IMR-90 (cell line): ENCODE measurements at regions not wholly inside any gene's neighbourhood (a gene's known extent, or its start where the extent isn't known, plus 50 kb on each side); places are given as distances from the start of the nearest gene placed in this dataset.

Experiments used
- ATAC-seq: fragments of 200-7000 bp; cut with Tn5 transposase; 2 replicates; pipeline ENCODE4 v1.9.1; 2020; ENCODE audit warnings: low read depth, mild to moderate bottlenecking, moderate library complexity
- BruUV-seq: library from RNA; stranded (reverse); fragments of 400-500 nt; replicated peaks from 2 replicates; lab custom pipeline; 2021; lab: Mats Ljungman, UMichigan
- CTCF ChIA-PET: fragments of 300-600 bp; formaldehyde crosslinking; extraction: SDS; loops from one replicate; lab custom pipeline; 2021; ENCODE audit warnings: antibody characterized with exemption; lab: Yijun Ruan, JAX
- POLR2A ChIA-PET: fragments of 300-600 bp; sonication (Branson Sonifier 250); formaldehyde crosslinking; loops from one replicate; lab custom pipeline; 2022; ENCODE audit warnings: antibody characterized with exemption; ENCODE audit not compliant: unreplicated experiment; lab: Charles Lee
- DNase-seq: peaks from one replicate; pipeline ENCODE4 v3.0.0; 2013
- H2AFZ ChIP-seq: replicated peaks from 2 replicates; pipeline ENCODE3; 2013; ENCODE audit warnings: low read length, mild to moderate bottlenecking; ENCODE audit not compliant: poor library complexity
- H2AK5ac ChIP-seq: 2 replicates; pipeline ENCODE4 v1.6.1; 2013; ENCODE audit warnings: low read depth, low read length, inconsistent platforms
- H2AK9ac ChIP-seq: replicated peaks from 2 replicates; pipeline ENCODE3; 2013; ENCODE audit warnings: mild to moderate bottlenecking, low read depth, low read length, moderate library complexity; ENCODE audit not compliant: poor library complexity
- H2BK120ac ChIP-seq: 2 replicates; pipeline ENCODE4 v1.6.1; 2013; ENCODE audit warnings: low read depth, low read length, inconsistent platforms
- H2BK15ac ChIP-seq: 3 replicates; pipeline ENCODE4 v1.6.1; 2013; ENCODE audit warnings: low read depth, low read length, inconsistent platforms
- H2BK20ac ChIP-seq: 2 replicates; pipeline ENCODE4 v1.6.1; 2013; ENCODE audit warnings: low read depth, mild to moderate bottlenecking, inconsistent platforms, low read length, moderate library complexity
- H2BK5ac ChIP-seq: 2 replicates; pipeline ENCODE4 v1.6.1; 2013; ENCODE audit warnings: mild to moderate bottlenecking, low read depth, low read length, inconsistent platforms; ENCODE audit not compliant: poor library complexity, severe bottlenecking
- H3K14ac ChIP-seq: replicated peaks from 2 replicates; pipeline ENCODE4 v1.6.1; 2013; ENCODE audit warnings: low read depth, low read length, inconsistent platforms
- H3K18ac ChIP-seq: 2 replicates; pipeline ENCODE4 v1.6.1; 2013; ENCODE audit warnings: low read depth, low read length, control low read depth
- H3K23ac ChIP-seq: 2 replicates; pipeline ENCODE4 v1.6.1; 2013; ENCODE audit warnings: low read depth, low read length, inconsistent platforms
- H3K27ac ChIP-seq: 2 replicates; pipeline ENCODE4 v1.5.1; 2013; ENCODE audit warnings: mild to moderate bottlenecking, control low read depth, low read length; ENCODE audit not compliant: insufficient read depth
- H3K27me3 ChIP-seq: 2 replicates; pipeline ENCODE4 v1.6.1; 2013; ENCODE audit warnings: low read length; ENCODE audit not compliant: control insufficient read depth, insufficient read depth
- H3K36me3 ChIP-seq: 2 replicates; pipeline ENCODE4 v1.6.1; 2013; ENCODE audit warnings: low read length, mixed read lengths; ENCODE audit not compliant: control insufficient read depth, insufficient read depth
- H3K4ac ChIP-seq: 2 replicates; pipeline ENCODE4 v1.6.1; 2013; ENCODE audit warnings: low read depth, low read length, inconsistent platforms
- H3K4me1 ChIP-seq: 2 replicates; pipeline ENCODE4 v1.6.1; 2013; ENCODE audit warnings: low read length, mixed read lengths; ENCODE audit not compliant: control insufficient read depth, insufficient read depth
- H3K4me2 ChIP-seq: 2 replicates; pipeline ENCODE4 v1.6.1; 2013; ENCODE audit warnings: low read depth, mild to moderate bottlenecking, control low read depth, low read length, moderate library complexity
- H3K4me3 ChIP-seq: 2 replicates; pipeline ENCODE4 v1.5.1; 2013; ENCODE audit warnings: low read depth, mild to moderate bottlenecking, control low read depth, low read length, moderate library complexity; ENCODE audit not compliant: insufficient read depth
- H3K56ac ChIP-seq: 2 replicates; pipeline ENCODE4 v1.6.1; 2013; ENCODE audit warnings: low read length, inconsistent platforms; ENCODE audit not compliant: insufficient read depth; ENCODE audit errors: extremely low read depth
- H3K79me1 ChIP-seq, 2 experiments: 2 replicates each; pipeline ENCODE4 v1.6.1; 2013; ENCODE audit warnings: low read length in 2 of 2, inconsistent platforms in 1 of 2, low read depth in 1 of 2
- H3K9ac ChIP-seq: 2 replicates; pipeline ENCODE4 v1.6.1; 2013; ENCODE audit warnings: low read depth, low read length, control low read depth
- H3K9me1 ChIP-seq: 2 replicates; pipeline ENCODE4 v1.6.1; 2013; ENCODE audit warnings: low read length, inconsistent platforms; ENCODE audit not compliant: insufficient read depth
- H3K9me3 ChIP-seq: 2 replicates; pipeline ENCODE4 v1.6.1; 2013; ENCODE audit warnings: low read length; ENCODE audit not compliant: control insufficient read depth, insufficient read depth
- H4K20me1 ChIP-seq: 2 replicates; pipeline ENCODE4 v1.6.1; 2013; ENCODE audit warnings: low read length, inconsistent platforms; ENCODE audit not compliant: insufficient read depth
- H4K5ac ChIP-seq: 2 replicates; pipeline ENCODE4 v1.6.1; 2013; ENCODE audit warnings: mild to moderate bottlenecking, low read depth, low read length, control low read depth
- H4K8ac ChIP-seq, 2 experiments: 2 replicates each; pipeline ENCODE4 v1.6.1; 2013; ENCODE audit warnings: low read depth in 2 of 2, low read length in 2 of 2, control low read depth in 1 of 2, inconsistent platforms in 1 of 2
- H4K91ac ChIP-seq: 2 replicates; pipeline ENCODE4 v1.6.1; 2013; ENCODE audit warnings: low read depth, low read length, inconsistent platforms; ENCODE audit not compliant: insufficient read depth
- BHLHE40 ChIP-seq: fragments of 150-350 bp; IDR thresholded peaks from 2 replicates; pipeline ENCODE4 v1.6.1; 2016; ENCODE audit warnings: mild to moderate bottlenecking, low read depth, low read length
- CEBPB ChIP-seq: IDR thresholded peaks from 2 replicates; pipeline ENCODE4 v1.6.1; 2012; ENCODE audit warnings: low read depth, low read length, improper control_type of control experiment
- CHD1 ChIP-seq: IDR thresholded peaks from 2 replicates; pipeline ENCODE4 v1.6.1; 2012; ENCODE audit warnings: low read depth, low read length, improper control_type of control experiment
- FOS ChIP-seq: fragments of 150-350 bp; IDR thresholded peaks from 2 replicates; pipeline ENCODE4 v1.6.1; 2016; ENCODE audit warnings: low read depth, low read length
- MAFK ChIP-seq: IDR thresholded peaks from 2 replicates; pipeline ENCODE4 v1.6.1; 2012; ENCODE audit warnings: low read depth, low read length, improper control_type of control experiment
- MAZ ChIP-seq: IDR thresholded peaks from 2 replicates; pipeline ENCODE4 v1.6.1; 2012; ENCODE audit warnings: low read depth, mild to moderate bottlenecking, low read length, improper control_type of control experiment, moderate library complexity, borderline replicate concordance
- NFE2L2 ChIP-seq: fragments of 150-350 bp; IDR thresholded peaks from 2 replicates; pipeline ENCODE4 v1.6.1; 2016; ENCODE audit warnings: low read depth, mild to moderate bottlenecking, low read length
- POLR2A ChIP-seq: IDR thresholded peaks from 2 replicates; pipeline ENCODE4 v1.6.1; 2012; ENCODE audit warnings: mild to moderate bottlenecking, low read depth, low read length
- RAD21 ChIP-seq: IDR thresholded peaks from 2 replicates; pipeline ENCODE4 v1.6.1; 2012; ENCODE audit warnings: low read length, improper control_type of control experiment
- RCOR1 ChIP-seq: IDR thresholded peaks from 2 replicates; pipeline ENCODE4 v1.6.1; 2012; ENCODE audit warnings: mild to moderate bottlenecking, low read length, improper control_type of control experiment; ENCODE audit not compliant: insufficient replicate concordance
- RFX5 ChIP-seq: IDR thresholded peaks from 2 replicates; pipeline ENCODE4 v1.8.0; 2012; ENCODE audit warnings: low read depth, mild to moderate bottlenecking, low read length, moderate library complexity
- SMC3 ChIP-seq: fragments of 150-350 bp; IDR thresholded peaks from 2 replicates; pipeline ENCODE4 v1.6.1; 2016; ENCODE audit warnings: low read depth, mild to moderate bottlenecking, antibody characterized with exemption, low read length, moderate library complexity
- WGBS, 2 experiments: methylation state at CpG; one replicate each; pipeline versions ENCODE4 v1.1.5 to v1.1.7; 2013; ENCODE audit warnings: missing lambda C conversion rate in 2 of 2; ENCODE audit not compliant: insufficient read length in 1 of 2; ENCODE audit errors: extremely low coverage in 2 of 2; 5-methylcytosine and 5-hydroxymethylcytosine counted together
- dilution Hi-C: fragments of 300-500 bp; cut with HindIII; formaldehyde crosslinking; loops from one replicate; pipeline ENCODE4 v1.14.3; 2018; ENCODE audit warnings: low sequenced_read_pairs; ENCODE audit not compliant: unreplicated experiment
- in situ Hi-C: fragments of 300-500 bp; cut with MboI; formaldehyde crosslinking; loops from 3 replicates; pipeline ENCODE4 v1.14.3; 2019; ENCODE audit warnings: low sequenced_read_pairs, inconsistent platforms, mixed read lengths
- intact Hi-C: fragments of 100-400 bp; cut with micrococcal nuclease; formaldehyde crosslinking; loops from 2 replicates; pipeline ENCODE4 v1.10.0; 2022
- TF ChIP-seq, protein P1 (sequence below): fragments of 150-350 bp; IDR thresholded peaks from 2 replicates; pipeline ENCODE4 v1.6.1; 2017; ENCODE audit warnings: mild to moderate bottlenecking, antibody characterized with exemption, low read length, low read depth
- TF ChIP-seq, protein P2 (sequence below): fragments of 150-350 bp; IDR thresholded peaks from 2 replicates; pipeline ENCODE4 v1.6.1; 2016; ENCODE audit warnings: low read depth, mild to moderate bottlenecking, low read length, moderate library complexity, borderline replicate concordance
- TF ChIP-seq, protein P3 (sequence below): conservative IDR thresholded peaks from 2 replicates; pipeline ENCODE4 v1.5.1; 2012; ENCODE audit warnings: mild to moderate bottlenecking, low read depth, low read length, improper control_type of control experiment

DNA sequence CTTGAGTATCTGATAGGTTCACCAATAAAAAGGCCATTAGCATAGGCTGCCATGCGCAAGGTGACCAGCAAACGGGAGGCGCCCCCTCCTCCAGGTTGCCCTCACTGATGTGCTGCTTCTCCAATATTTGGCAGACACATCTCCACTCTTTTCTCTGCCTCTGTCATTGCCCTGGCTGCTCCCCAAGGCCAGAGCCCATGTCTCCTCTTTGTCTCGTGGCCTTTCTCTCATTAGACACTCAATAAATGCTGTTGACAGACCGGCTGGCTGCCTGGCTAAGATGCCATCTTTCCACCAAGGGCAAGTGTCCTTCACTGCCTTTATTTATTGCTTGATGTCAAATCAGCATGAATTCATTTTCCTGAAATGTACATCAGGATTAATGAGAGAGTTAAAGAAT, 404.0 kb upstream of the KIF2A start:
- H2BK15ac ChIP-seq: no peak overlapping the region
- no peak overlapping the region for H4K8ac ChIP-seq
- no peak overlapping the region for H3K4me2 ChIP-seq
- H4K5ac ChIP-seq: no peak overlapping the region
- H2BK120ac ChIP-seq: no peak overlapping the region
- H3K18ac ChIP-seq: no peak overlapping the region
- no peak overlapping the region for H3K27ac ChIP-seq
- no peak overlapping the region for H3K9ac ChIP-seq
- no peaks in the 10 kb centered on the region for H3K79me1 ChIP-seq
- TF ChIP-seq CHD1 (no peak), MAFK (no peak), CEBPB (no peak), MAZ (no peak), BHLHE40 (no peak), POLR2A (no peak), RFX5 (no peak), SMC3 (no peak), NFE2L2 (no peak), FOS (no peak), RCOR1 (no peak), RAD21 (no peak)
- TF ChIP-seq, protein P1, sequence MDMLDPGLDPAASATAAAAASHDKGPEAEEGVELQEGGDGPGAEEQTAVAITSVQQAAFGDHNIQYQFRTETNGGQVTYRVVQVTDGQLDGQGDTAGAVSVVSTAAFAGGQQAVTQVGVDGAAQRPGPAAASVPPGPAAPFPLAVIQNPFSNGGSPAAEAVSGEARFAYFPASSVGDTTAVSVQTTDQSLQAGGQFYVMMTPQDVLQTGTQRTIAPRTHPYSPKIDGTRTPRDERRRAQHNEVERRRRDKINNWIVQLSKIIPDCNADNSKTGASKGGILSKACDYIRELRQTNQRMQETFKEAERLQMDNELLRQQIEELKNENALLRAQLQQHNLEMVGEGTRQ: no peak
- TF ChIP-seq, protein P2, sequence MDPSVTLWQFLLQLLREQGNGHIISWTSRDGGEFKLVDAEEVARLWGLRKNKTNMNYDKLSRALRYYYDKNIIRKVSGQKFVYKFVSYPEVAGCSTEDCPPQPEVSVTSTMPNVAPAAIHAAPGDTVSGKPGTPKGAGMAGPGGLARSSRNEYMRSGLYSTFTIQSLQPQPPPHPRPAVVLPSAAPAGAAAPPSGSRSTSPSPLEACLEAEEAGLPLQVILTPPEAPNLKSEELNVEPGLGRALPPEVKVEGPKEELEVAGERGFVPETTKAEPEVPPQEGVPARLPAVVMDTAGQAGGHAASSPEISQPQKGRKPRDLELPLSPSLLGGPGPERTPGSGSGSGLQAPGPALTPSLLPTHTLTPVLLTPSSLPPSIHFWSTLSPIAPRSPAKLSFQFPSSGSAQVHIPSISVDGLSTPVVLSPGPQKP: no peak
- TF ChIP-seq, protein P3, sequence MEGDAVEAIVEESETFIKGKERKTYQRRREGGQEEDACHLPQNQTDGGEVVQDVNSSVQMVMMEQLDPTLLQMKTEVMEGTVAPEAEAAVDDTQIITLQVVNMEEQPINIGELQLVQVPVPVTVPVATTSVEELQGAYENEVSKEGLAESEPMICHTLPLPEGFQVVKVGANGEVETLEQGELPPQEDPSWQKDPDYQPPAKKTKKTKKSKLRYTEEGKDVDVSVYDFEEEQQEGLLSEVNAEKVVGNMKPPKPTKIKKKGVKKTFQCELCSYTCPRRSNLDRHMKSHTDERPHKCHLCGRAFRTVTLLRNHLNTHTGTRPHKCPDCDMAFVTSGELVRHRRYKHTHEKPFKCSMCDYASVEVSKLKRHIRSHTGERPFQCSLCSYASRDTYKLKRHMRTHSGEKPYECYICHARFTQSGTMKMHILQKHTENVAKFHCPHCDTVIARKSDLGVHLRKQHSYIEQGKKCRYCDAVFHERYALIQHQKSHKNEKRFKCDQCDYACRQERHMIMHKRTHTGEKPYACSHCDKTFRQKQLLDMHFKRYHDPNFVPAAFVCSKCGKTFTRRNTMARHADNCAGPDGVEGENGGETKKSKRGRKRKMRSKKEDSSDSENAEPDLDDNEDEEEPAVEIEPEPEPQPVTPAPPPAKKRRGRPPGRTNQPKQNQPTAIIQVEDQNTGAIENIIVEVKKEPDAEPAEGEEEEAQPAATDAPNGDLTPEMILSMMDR: no peak
- H2AK9ac ChIP-seq: no peak overlapping the region
- ChIA-PET POLR2A (no interaction called here), CTCF (no interaction called here)
- no peak overlapping the region for H2AK5ac ChIP-seq
- no peak overlapping the region for H3K56ac ChIP-seq
- H3K4me1 ChIP-seq: no peaks in the 10 kb centered on the region
- H3K14ac ChIP-seq: no peak overlapping the region
- H4K91ac ChIP-seq: no peak overlapping the region
- H3K4me3 ChIP-seq: no peak overlapping the region
- dilution Hi-C loops (no loop called here), in situ Hi-C loops (no loop called here), intact Hi-C loops (no loop called here)
- no peak overlapping the region for H3K23ac ChIP-seq
- H3K4ac ChIP-seq: no peak overlapping the region
- no peaks in the 10 kb centered on the region for H3K36me3 ChIP-seq
- DNase-seq: no peak
- no peaks in the 10 kb centered on the region for H3K27me3 ChIP-seq
- no peak overlapping the region for H2AFZ ChIP-seq
- no peaks in the 10 kb centered on the region for H3K9me3 ChIP-seq
- H3K9me1 ChIP-seq: no peaks in the 10 kb centered on the region
- H2BK5ac ChIP-seq: no peak overlapping the region
- H2BK20ac ChIP-seq: no peak overlapping the region
- no TSS peak for BruUV-seq
- ATAC-seq: no peak
- H4K20me1 ChIP-seq: no peaks in the 10 kb centered on the region
- WGBS, 2 experiments: 83% methylated on average over 2 of the region's 5 CpGs; no CpG with 5 or more reads in 1 of the 2 experiments
